ENCODE measurements at regions not wholly inside any gene's neighbourhood (a gene's known extent, or its start where the extent isn't known, plus 50 kb on each side); places are given as distances from the start of the nearest gene placed in this dataset.
"Not testable (repeated sequence)": the region's sequence is repeated elsewhere in the genome, so short reads cannot be mapped to it uniquely, and the experiment has no call there.

DNA sequence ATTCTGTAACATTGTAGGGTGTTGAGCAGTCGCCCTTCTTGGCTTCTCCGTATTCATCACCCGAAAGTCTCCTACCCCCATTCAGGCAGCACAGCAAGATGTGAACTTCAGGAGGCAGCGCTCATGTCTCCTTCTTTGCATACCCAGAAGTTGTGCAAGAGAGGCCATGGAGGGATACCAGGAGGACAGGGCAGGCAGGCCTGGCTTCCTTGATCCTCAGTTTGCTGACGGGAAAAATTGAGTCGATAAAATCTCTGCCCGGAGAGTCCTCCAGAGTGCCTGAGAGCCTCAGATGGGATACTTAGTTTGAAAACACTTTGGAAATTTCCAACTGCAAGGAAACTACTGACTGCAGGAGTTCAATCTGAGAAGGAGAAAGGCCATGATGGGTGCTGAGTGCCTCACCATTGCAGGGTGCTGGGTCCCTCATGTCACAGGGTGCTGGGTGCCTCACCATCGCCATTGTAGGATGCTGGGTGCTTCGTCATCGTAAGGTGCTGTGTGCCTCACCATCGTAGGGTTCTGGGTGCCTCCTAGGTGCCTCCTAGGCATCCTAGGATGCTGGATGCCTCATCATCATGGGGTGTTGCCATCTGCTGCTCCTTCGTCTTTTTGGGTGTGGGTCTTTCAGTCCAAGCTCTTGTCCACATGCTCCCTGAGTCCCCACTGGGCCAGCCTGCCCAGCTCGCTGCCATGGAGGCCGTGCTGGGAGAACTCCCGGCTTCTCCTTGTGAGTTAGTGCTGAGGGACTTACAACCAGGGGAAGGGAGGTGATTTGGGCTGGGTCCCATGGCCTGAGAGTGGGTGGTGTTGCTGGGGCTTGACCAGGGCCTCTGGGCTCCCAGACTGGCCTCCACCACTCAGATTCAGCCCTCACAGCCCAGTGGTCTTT lies 162.4 kb downstream of the DDX1 start:
- DNase-seq = no peak

DNA sequence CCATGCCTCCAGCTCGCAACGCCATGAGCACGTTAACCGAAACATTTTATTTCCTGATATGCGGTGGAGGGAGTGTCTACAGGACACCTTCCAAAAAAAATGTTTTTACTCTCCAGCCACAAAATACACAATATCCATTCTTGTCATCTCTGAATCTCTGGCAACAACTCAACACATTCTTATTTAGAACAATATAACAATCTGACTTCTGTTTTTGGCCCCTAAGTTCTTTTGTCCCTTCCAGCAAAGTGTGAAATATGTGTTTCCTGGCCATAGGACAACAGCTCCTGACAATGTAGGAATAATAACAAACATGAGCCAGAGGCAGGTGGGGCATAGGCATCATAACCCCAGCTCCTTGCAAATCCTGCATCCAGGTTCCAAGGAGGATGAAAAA lies 163.0 kb downstream of the DDX1 start:
- no peak for DNase-seq

DNA sequence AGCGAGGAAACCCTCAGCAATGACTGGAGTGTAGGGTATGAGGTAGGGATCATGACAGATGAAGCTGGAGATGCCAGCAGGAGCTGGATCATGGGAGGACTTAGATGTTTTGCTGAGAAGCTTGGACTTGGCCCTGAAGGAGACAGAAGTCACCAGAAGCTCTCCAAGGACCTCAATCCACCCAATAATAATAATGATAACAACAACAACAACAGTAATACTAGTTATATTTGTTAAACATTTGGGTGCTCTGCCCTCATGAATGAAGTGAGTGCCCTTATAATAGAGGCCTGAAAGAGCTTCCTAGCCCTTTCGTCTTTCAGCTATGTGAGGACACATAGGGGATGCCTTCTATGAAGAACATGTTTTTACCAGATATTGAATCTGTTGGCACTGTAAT lies 163.9 kb downstream of the DDX1 start:
- DNase-seq = no peak

DNA sequence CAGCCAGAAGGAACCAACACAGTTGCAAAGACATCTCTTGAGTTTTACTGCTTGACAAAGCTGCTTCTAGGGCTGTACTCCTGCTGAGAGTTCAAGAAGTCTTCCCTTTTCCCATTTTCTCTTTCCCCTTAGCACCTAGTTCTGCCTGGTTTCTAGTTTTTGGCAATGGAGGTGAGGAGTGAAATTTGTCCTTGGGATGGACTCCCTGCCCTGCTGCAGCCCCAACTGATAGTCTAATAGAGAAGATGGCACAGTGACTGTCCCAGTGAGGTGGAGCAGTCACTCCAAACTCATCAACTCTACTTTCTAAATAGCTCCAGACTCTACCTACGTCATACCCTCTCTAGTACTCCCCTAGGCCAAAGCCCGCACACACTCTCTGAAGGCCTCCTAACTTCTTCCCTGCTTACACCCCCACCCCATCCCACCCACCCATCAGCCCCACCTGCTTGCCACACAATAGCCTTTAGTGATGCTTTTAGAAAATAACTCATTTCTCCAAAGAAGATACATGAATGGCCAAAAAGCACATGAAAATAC lies 164.4 kb downstream of the DDX1 start:
- no peak for DNase-seq

DNA sequence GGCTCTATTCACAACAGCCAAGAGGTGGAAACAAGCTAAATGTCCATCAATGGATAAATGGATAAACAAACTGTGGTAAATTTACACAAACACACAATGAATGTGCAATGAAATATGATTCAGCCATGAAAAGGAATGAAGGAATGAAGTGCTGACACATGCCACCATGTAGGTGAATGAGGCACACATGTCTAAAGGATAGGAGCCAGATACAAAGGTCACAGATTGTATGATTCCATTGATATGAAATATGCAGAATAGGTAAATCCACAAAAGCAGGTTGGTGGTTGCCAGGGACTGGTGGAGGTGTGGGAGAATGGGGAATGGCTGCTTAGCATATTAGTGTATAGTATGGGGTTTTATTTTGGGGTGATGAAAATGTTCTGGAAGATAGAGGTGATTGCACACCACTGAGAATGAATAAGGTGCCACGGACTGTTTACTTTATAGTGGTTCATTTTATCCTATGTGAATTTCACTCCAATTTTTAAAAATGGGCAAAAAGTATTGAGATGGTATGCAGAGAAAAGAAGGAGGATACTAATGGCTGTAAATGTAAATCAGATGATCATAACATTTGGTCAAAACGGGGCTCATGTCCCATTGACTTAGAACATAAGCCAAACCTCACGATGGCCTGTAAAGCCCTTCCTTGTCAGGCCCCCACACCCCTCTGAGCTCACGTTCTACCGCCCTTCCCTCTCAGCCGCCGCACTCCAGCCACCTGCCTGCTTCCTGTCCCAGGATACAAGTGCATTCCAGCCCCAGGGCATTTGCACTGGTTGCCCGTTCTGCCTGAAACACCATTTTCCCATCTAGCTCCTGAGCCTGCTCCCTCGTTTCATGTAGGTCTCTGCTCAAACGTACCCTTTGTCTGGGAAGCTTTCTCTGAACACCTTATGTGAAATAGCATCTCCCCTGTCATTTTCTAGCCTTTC lies 165.5 kb downstream of the DDX1 start:
- no peak for DNase-seq

DNA sequence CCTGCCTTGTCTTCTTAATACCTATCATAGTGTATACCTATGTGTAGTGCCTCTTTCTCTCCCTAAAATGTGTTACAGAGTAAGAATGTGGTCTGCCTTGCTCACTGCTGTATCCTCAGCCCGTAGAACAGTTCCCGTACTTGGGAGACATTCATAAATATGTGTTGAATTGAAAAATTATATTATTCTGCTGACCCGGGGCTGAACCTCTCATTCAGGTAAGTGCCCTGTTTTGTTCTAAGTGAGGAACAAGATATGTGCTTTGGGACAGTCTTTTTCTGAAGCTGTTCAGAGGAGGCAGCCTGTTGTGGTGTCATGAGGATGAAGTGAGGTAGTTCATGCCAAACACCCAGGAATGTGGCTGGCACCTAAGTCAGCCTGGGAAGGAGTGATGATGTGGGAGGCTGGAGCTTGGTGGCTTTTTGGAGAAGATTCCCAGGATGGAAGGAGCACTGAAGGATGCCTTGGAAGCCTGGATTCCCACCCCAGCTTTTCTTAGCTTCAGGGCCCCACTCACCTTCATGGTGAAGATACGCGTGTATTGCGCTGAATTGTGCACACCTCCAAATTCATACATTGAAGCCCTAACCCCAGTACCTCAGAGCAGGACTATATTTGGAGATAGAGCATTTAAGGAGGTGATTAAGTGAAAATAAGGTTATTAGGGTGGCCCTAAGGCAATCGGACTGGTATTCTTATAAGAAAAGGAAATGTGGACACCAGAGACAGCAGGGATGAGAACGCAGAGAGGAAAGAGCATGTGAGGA lies 166.3 kb downstream of the DDX1 start:
- no peak for DNase-seq

DNA sequence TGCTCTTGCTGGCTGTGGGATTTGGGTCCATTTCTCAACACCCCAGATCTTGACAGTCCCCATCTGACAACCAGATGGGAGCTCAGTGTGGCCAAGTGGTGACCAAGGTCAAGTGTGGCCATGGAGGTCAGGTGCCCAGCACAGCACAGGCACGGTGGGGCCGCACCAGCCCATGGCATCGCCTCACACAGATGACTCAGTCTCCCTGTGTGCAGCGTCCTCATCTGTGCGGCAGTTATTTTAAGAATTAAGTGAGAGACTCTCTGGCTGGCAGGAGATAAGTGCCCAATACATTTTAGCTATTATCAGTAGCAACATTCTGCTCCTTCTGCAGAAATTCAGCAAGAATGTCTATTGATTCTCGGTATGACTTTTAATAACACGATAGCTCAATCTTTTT lies 167.2 kb downstream of the DDX1 start:
- DNase-seq = no peak

DNA sequence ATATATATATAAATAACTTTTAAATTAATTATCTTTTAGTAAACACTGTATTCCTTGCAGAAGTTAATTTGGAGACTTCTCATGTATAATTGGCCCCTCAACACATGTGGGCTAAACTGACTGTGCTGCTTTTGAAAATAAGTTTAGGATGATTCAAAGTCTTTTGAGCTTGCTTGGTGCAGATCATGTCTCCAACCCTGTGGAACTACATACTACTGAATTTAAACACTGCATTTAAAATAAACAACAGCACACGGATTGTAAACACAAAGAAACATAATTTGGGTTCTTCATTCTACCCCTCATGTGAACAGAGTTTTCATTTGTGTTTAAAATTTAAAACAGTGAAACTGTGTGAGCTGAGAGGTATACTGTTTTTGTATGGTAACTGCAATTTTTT lies 167.7 kb downstream of the DDX1 start:
- DNase-seq = no peak

DNA sequence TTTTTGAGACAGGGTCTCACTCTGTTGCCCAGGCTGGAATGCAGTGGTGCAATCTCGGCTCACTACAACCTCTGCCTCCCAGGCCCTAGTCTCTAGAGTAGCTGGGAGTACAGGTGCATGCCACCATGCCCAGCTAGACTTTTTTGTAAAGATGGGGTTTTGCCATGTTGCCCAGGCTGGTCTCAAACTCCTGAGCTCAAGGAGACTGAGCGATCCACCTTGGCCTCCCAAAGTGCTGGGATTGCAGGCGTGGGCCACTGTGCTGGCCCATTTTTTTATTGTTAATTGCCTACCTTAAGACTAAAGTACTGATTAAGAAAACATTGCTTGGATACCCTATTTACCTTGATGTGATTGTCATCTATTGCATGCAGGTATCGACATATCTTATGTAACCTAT lies 168.1 kb downstream of the DDX1 start:
- DNase-seq = not testable (repeated sequence)

DNA sequence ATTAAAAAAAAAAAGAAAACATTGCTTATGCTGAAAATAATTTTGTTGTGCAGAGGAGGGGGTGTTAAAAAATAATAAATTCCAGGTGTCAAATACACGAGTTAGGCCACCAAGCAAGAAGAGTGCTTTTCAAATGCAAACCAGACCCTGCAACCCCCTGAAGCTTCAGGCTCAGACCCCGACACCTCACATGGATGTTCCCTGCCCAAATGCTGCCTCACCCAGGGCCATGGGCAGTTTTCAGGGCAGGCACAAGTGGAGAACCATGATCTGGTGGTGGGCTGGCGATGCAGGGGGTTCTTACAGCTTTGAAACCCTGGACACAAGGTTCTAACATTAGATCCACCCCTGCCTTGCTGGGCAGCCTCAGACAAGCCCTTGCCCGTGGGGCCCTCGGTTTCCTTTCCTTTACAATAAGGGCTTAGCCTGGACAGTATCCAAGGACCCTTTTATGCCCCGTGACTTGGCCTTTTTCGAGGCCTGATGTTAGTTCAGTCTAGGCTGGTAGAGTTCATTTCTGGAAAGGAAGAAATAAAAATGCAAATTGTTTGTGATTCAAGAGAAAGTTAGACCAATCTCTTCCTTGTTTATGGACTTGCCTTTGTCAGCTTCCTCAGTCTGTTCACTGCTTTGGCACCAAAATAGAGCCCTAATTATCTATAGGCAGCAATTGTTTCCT lies 168.7 kb downstream of the DDX1 start:
- DNase-seq = no peak

DNA sequence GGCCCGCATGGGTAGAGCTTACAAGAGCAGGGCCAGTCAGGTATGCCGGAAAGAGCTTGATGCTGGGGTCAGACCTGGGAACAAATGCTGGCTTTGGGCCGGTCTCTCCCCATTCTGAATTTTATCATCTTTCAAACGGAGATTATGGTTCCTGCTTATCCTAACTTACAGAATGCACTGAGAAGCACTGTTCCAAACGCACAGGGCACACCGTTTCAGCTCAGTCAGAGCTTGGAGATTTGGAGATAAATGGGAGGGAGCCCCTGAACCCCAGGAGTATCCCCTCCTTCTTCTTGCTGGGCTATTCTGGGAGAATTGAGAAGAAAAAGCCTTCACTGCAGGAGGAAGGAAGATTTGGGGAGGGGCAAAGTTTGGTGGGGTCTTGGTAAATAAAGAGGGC lies 169.4 kb downstream of the DDX1 start:
- DNase-seq = no peak

DNA sequence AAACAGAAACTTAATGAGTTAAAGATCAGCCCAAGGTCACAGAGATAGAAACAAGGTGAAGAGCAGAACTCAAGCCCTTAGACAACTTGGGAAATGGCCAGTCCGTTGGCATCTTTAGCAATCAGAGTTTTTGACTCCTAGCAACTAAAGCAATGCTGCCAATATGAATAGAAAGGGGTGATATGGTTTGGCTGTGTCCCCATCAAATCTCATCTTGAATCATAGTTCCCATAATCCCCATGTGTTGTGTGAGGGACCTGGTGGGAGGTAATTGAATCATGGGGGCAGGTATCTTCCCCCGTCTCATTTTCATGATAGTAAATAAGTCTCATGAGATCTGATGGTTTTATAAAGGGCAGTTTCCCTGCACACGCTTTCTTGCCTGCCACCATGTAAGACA lies 170.2 kb downstream of the DDX1 start:
- DNase-seq = no peak

DNA sequence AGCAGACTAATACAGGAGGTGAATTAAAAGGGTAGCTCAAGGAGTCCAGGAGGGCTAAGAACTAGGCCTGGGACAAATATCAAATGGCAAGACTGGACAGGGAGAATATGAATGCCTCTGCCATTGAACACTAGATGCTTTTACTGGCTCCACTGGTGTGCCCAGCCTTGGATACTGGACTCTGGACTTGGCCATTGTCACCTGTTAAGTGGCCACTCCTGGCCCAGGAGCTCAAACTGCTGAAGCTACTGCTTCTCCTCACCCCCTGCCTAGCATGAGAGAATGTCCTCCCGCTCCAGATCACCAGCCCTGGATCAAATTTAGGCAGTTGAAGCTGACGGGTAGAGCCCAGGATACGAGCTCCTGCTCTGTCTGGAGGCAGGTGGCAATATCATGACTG lies 170.8 kb downstream of the DDX1 start:
- DNase-seq = no peak

DNA sequence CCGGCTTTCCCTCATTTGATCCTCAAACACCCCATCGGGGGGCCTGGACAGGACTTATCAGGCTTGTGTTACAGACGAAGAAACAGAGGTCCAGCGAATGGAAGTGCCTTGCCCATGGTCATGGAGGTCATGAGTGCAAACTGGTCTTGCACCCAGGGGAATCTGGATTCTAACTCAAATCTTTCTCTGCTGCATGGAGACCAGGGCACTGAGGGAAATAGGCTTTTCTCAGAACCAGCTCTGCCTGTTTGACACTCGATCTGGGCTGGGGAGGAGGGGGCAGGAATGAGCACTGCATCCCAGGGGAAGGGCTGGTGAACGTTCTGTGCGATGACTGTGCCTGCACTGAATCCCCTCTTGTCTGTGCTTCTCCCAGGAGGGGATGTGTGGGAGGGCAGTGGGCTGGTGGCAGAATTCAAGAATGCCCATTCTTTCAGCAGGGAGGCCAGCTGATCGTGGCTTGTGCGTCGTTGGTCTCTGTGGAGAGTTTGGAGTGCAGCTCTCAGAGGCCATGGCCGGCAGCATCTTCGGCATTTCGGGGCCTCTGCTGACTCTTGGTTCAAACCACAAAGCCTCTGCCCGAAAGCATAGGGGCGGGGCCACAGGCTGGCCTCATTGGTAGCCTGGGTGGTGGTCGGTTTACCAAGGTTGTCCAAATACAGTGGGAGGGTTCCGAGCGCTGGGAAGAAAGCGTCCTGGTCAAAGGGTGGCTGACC lies 171.6 kb downstream of the DDX1 start:
- DNase-seq = no peak

DNA sequence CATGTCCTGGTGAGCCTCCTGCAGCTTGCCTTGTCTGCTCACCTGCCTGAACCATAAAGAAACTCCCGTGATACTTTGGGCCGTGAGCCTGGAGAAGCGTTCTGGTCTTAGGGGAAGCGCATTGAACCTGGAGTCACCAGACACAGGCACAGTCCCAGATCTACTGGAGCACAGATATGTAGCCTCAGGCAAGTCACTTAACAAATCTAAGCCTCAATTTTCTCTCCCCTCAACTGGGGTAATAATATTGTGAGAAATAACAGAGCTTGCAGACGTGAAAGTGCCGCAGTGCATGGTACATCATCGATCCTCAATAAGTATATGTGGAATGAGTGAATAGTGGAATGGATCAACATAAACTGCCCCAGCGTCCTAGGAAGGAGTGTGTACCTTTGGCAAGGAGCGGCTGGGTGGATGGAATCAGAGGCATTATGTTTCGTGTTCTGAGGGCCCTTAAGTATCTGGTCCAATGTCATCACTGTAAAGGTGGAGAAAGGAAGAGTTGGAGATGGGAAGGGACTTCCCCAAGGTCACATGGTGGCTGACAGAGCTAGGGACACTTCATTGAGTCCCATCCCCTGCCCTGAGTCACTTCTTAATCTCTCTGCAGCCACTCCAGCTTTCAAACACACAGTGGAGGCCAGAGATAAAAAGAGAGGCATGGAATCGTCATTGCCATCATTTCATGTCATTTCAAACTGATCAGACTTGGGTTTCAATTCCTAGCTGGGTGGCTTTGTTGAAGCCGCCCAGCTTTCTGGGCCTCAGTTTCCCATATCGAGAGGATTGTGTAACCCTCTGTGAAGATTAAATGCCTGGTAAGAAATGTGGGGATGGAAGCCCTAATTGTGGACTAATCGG lies 172.4 kb downstream of the DDX1 start:
- DNase-seq = no peak

DNA sequence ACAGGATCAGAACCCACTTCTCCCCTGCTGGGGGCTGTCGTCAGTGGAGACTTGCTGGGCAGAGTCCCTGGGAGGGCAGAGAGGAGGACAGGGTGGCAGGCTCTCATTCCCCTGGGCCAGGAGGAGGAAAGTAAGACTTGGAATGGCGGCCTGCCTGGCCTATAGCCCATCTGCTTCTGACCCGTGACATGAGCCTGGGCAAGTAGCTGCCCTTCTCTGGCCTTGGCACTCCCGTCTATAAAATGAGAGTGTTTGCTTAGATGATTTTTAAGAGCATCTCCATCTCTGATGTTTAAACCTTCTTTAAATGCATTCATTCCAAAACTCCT lies 173.0 kb downstream of the DDX1 start:
- no peak for DNase-seq

DNA sequence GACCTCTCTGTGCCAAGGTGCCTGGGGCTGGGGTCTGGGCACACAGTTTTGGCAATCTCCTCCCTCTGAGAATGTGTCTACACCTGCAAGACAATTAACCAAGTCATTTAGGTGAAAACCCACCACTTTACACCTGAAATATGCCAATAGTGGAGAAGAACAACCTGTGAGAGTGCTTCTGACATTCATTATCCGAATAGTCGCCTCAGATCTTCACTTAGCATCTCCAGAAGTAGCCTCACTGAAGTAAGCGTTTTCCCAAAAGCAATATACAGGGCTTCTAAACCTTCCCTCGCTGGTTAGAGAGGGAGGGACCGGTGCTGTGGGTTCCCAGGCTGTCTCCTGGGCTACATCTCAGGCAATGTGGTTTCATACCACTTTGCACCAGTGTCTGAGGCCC lies 173.5 kb downstream of the DDX1 start:
- no peak for DNase-seq

DNA sequence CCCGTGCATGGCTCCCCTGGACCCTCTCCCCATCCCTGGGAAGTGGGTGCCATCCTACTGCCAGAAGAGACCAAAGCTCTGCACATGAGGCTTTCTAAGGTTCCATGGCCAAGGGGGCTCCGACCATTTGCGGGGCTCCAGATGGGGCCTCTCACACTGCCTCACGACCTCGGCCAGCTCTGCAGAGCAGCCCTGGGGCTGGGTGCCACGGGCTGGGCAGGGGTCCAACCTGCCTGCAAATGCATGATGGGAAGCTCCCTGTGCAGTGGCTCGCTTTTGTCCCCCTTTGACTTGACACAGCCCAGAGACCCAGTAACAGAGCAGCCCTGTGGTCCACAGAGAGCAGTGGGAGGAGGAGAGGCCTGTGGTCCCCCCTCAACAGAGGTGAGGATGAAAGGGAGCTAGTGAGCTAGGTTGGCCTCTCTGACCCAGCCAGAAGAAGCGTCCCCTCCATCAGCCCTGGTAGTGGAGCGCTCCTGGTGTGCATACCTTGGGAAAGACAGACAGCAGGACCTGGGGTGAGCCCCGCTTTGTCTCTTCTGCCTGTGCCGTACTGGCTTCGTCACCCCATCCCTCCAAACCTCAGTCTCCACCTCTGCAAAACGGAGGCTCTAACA lies 174.1 kb downstream of the DDX1 start:
- DNase-seq = no peak

DNA sequence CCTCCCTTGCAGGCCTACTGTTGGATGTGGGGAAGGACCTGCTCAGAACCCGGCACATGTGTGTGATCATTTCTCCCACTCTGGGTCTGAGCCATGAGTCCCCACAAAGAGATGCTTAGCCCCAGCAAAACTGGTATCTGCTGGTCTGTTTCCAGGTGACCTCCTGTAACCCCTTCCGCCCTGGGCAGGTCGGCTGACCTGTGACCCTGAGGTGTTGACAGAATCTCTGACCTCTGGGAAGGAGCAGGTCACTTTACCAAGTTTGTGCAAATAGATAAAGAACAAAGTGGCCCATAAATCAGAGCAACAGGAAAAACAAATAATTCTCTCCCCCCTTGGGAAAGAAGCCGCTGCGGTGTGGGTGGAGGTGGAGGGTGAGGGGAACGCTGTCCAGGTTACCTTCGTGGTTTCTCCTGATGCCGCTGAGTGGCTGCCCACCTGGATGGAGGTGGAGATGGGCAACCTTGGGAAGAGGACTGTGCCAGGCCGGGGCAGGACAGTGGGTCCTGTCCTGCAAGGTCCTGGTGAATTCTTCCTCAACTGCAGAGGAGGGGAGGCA lies 174.0 kb upstream of the MYCN start:
- DNase-seq = no peak
